ENCODE measurements at regions not wholly inside any gene's neighbourhood (a gene's known extent, or its start where the extent isn't known, plus 50 kb on each side); places are given as distances from the start of the nearest gene placed in this dataset.
"Not testable (repeated sequence)": the region's sequence is repeated elsewhere in the genome, so short reads cannot be mapped to it uniquely, and the experiment has no call there.

GRCh38 chr1:790388-790930 lies 104.0 kb upstream of the OR4F16 start:
- H3K79me2 ChIP-seq (replicated peaks; ENCODE audit: insufficient read depth); H3K27me3 Mint-ChIP-seq (ENCODE audit: insufficient read depth, low read depth, poor library complexity); H3K27ac Mint-ChIP-seq; H3K4me2 ChIP-seq; H3K4me1 ChIP-seq (ENCODE audit: insufficient read depth); H3K27ac ChIP-seq (ENCODE audit: low read depth); H3K27me3 ChIP-seq (ENCODE audit: insufficient read depth); ATAC-seq; H3K4me3 ChIP-seq; H3K4me1 Mint-ChIP-seq; H3K36me3 ChIP-seq (ENCODE audit: insufficient read depth); H3F3A ChIP-seq (replicated peaks; ENCODE audit: low read depth); H2AFZ ChIP-seq; H3K9me2 ChIP-seq (ENCODE audit: insufficient read depth); H3K4me3 Mint-ChIP-seq; DNase-seq (ENCODE audit: low spot score); H4K20me1 ChIP-seq (replicated peaks; ENCODE audit: insufficient read depth): not testable (repeated sequence)
- Mint-ChIP-seq H3K9me3 (peaks cover 13% of the 10 kb centered on the region), H3K36me3 (ENCODE audit: low read depth) (peaks cover 12% of the 10 kb centered on the region)

- not testable (repeated sequence) for H3K4me1 ChIP-seq (ENCODE audit: insufficient read depth); H3K27me3 Mint-ChIP-seq (ENCODE audit: insufficient read depth, low read depth, poor library complexity); H4K20me1 ChIP-seq (replicated peaks; ENCODE audit: insufficient read depth); H3K4me1 Mint-ChIP-seq; H3K9me3 Mint-ChIP-seq; DNase-seq (ENCODE audit: low spot score); H3K27ac ChIP-seq (ENCODE audit: low read depth); H3K27ac Mint-ChIP-seq; H3K79me2 ChIP-seq (replicated peaks; ENCODE audit: insufficient read depth); H3K4me2 ChIP-seq; H3K4me3 Mint-ChIP-seq; H2AFZ ChIP-seq; ATAC-seq; H3K27me3 ChIP-seq (ENCODE audit: insufficient read depth); H3F3A ChIP-seq (replicated peaks; ENCODE audit: low read depth); H3K36me3 Mint-ChIP-seq (ENCODE audit: low read depth); H3K4me3 ChIP-seq; H3K36me3 ChIP-seq (ENCODE audit: insufficient read depth); H3K9me2 ChIP-seq (ENCODE audit: insufficient read depth)
Measured at GRCh38 chr1:794310-794709, 107.9 kb upstream of the OR4F16 start.

- not testable (repeated sequence) for H3K27me3 Mint-ChIP-seq (ENCODE audit: insufficient read depth, low read depth, poor library complexity)
Measured at GRCh38 chr1:794918-795584, 108.6 kb upstream of the OR4F16 start.

GRCh38 chr1:797649-798048 lies 111.2 kb upstream of the OR4F16 start:
- not testable (repeated sequence) for H3K27ac Mint-ChIP-seq; H3K4me1 ChIP-seq (ENCODE audit: insufficient read depth); H3K4me1 Mint-ChIP-seq; H3K36me3 Mint-ChIP-seq (ENCODE audit: low read depth); H3K9me3 Mint-ChIP-seq; H3K4me2 ChIP-seq; H4K20me1 ChIP-seq (replicated peaks; ENCODE audit: insufficient read depth); H3K4me3 ChIP-seq; H2AFZ ChIP-seq; H3K36me3 ChIP-seq (ENCODE audit: insufficient read depth); H3K9me2 ChIP-seq (ENCODE audit: insufficient read depth); H3K27ac ChIP-seq (ENCODE audit: low read depth); H3K4me3 Mint-ChIP-seq; H3K79me2 ChIP-seq (replicated peaks; ENCODE audit: insufficient read depth); H3K27me3 Mint-ChIP-seq (ENCODE audit: insufficient read depth, low read depth, poor library complexity); H3F3A ChIP-seq (replicated peaks; ENCODE audit: low read depth); H3K27me3 ChIP-seq (ENCODE audit: insufficient read depth); DNase-seq (ENCODE audit: low spot score)
- ATAC-seq, result peak; percentile 70

More at GRCh38 chr1:794918-795584, 108.6 kb upstream of the OR4F16 start:
- not testable (repeated sequence) for H3F3A ChIP-seq (replicated peaks; ENCODE audit: low read depth); H3K27me3 ChIP-seq (ENCODE audit: insufficient read depth); H3K4me3 Mint-ChIP-seq; H3K79me2 ChIP-seq (replicated peaks; ENCODE audit: insufficient read depth); H3K27ac ChIP-seq (ENCODE audit: low read depth); H3K36me3 Mint-ChIP-seq (ENCODE audit: low read depth); H3K4me2 ChIP-seq; H3K9me3 Mint-ChIP-seq; H3K9me2 ChIP-seq (ENCODE audit: insufficient read depth); H3K36me3 ChIP-seq (ENCODE audit: insufficient read depth); H3K4me1 ChIP-seq (ENCODE audit: insufficient read depth); DNase-seq (ENCODE audit: low spot score); H3K4me1 Mint-ChIP-seq; H2AFZ ChIP-seq; H3K27ac Mint-ChIP-seq; H4K20me1 ChIP-seq (replicated peaks; ENCODE audit: insufficient read depth); ATAC-seq; H3K4me3 ChIP-seq

- not testable (repeated sequence) for H3K9me2 ChIP-seq (ENCODE audit: insufficient read depth); H3K4me1 Mint-ChIP-seq; H3K4me3 ChIP-seq; H3K9me3 Mint-ChIP-seq; H2AFZ ChIP-seq; H3K4me3 Mint-ChIP-seq; H3K27ac Mint-ChIP-seq; DNase-seq (ENCODE audit: low spot score); H3K4me2 ChIP-seq; H3K36me3 ChIP-seq (ENCODE audit: insufficient read depth); H3F3A ChIP-seq (replicated peaks; ENCODE audit: low read depth); H3K27ac ChIP-seq (ENCODE audit: low read depth); H3K27me3 Mint-ChIP-seq (ENCODE audit: insufficient read depth, low read depth, poor library complexity); H3K36me3 Mint-ChIP-seq (ENCODE audit: low read depth); H4K20me1 ChIP-seq (replicated peaks; ENCODE audit: insufficient read depth); H3K4me1 ChIP-seq (ENCODE audit: insufficient read depth); H3K27me3 ChIP-seq (ENCODE audit: insufficient read depth); ATAC-seq; H3K79me2 ChIP-seq (replicated peaks; ENCODE audit: insufficient read depth)
Measured at GRCh38 chr1:800397-800796, 113.9 kb upstream of the OR4F16 start.

GRCh38 chr1:804378-805115 lies 118.1 kb upstream of the OR4F16 start:
- not testable (repeated sequence) for H3K4me1 Mint-ChIP-seq; H3K27me3 ChIP-seq (ENCODE audit: insufficient read depth); DNase-seq (ENCODE audit: low spot score); H3K27me3 Mint-ChIP-seq (ENCODE audit: insufficient read depth, low read depth, poor library complexity); H3K4me2 ChIP-seq; H3K9me2 ChIP-seq (ENCODE audit: insufficient read depth); H3K4me3 Mint-ChIP-seq; H3K36me3 ChIP-seq (ENCODE audit: insufficient read depth); H3K79me2 ChIP-seq (replicated peaks; ENCODE audit: insufficient read depth); H4K20me1 ChIP-seq (replicated peaks; ENCODE audit: insufficient read depth); H3K4me3 ChIP-seq; H3K4me1 ChIP-seq (ENCODE audit: insufficient read depth); H2AFZ ChIP-seq; H3F3A ChIP-seq (replicated peaks; ENCODE audit: low read depth); H3K9me3 Mint-ChIP-seq; H3K27ac Mint-ChIP-seq; H3K36me3 Mint-ChIP-seq (ENCODE audit: low read depth); H3K27ac ChIP-seq (ENCODE audit: low read depth)
- peak; percentile 72 for ATAC-seq
